HTR-8/SVneo (cell line): ENCODE measurements at regions not wholly inside any gene's neighbourhood (a gene's known extent, or its start where the extent isn't known, plus 50 kb on each side); places are given as distances from the start of the nearest gene placed in this dataset.
"Not testable (repeated sequence)": the region's sequence is repeated elsewhere in the genome, so short reads cannot be mapped to it uniquely, and the experiment has no call there.

Source experiments
- DNase-seq: peaks from one replicate; pipeline ENCODE4 v3.0.0; 2011; ENCODE audit warnings: low spot score, mixed read lengths; ENCODE audit not compliant: insufficient read length
- FAIRE-seq: peaks from 2 replicates; lab custom pipeline; 2011; peaks lifted over from hg19 to GRCh38; lab: Jason Lieb, UNC

- FAIRE-seq = no peak
- DNase-seq = no peak
Measured at GRCh38 chr6:77095936-77096627, 367.2 kb downstream of the HTR1B start.

DNA sequence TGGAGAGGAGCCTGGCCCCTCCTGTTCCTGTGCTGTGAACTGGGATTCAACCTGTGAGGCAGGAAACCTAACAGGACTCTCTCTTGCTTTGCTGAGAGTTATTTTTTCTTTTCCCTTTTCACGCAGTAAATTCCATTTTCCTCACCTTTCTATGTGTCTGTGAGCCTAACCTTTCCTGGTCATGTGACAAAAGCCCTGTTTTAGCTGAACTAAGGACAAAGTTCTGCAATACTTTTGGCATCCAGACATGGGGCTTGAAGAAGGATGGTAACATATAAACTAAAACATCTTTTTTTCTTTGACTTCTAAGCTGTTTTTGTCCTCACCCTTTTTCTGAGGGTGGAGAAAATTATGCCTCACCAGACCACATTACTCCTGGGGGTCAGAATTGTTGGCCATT, 368.5 kb downstream of the HTR1B start:
- DNase-seq = no peak

GRCh38 chr6:77092971-77093370, 370.3 kb downstream of the HTR1B start:
- FAIRE-seq (peak; percentile 57), DNase-seq (no peak)

More for the DNA sequence above, 368.5 kb downstream of the HTR1B start:
- no peak for FAIRE-seq

DNA sequence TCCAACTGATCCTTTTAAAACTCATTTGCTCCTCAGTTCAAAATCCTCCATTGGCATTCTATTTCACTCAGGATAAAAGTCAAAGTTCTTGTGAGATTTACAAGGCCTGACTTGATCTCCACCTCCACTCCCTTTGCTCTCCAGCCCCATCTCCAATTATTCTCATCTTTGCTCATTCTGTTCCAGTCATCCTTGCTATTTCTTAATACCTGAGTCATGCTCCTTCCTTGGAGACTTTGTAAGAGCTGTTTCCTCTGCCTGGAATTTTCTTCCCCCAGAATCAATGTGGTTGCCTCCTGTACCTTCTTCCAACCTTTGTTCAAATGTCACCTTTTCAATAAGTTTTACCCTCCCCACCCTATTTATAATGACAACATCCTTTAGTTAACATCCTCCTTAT, 373.5 kb downstream of the HTR1B start:
- no peak for FAIRE-seq
- DNase-seq = no peak

DNA sequence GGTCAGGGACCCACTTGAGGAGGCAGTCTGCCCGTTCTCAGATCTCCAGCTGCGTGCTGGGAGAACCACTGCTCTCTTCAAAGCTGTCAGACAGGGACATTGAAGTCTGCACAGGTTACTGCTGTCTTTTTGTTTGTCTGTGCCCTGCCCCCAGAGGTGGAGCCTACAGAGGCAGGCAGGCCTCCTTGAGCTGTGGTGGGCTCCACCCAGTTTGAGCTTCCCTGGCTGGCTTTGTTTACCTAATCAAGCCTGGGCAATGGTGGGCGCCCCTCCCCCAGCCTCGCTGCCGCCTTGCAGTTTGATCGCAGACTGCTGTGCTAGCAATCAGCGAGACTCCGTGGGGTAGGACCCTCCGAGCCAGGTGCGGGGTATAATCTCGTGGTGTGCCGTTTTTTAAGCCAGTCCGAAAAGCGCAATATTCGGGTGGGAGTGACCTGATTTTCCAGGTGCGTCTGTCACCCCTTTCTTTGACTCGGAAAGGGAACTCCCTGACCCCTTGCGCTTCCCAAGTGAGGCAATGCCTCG, 375.4 kb downstream of the HTR1B start:
- DNase-seq, FAIRE-seq: not testable (repeated sequence)

- FAIRE-seq = no peak
- DNase-seq = no peak
Measured at GRCh38 chr6:77074037-77074713, 389.1 kb downstream of the HTR1B start.

GRCh38 chr6:77073410-77073760, 389.9 kb downstream of the HTR1B start:
- DNase-seq (no peak), FAIRE-seq (no peak)

GRCh38 chr6:77072694-77073409, 390.4 kb downstream of the HTR1B start:
- DNase-seq (no peak), FAIRE-seq (no peak)

- FAIRE-seq (no peak), DNase-seq (no peak)
Measured at GRCh38 chr6:77063494-77063893, 399.8 kb downstream of the HTR1B start.

GRCh38 chr6:77055711-77056110, 407.6 kb downstream of the HTR1B start:
- DNase-seq (no peak), FAIRE-seq (no peak)

- no peak for FAIRE-seq
- DNase-seq = no peak
Measured at GRCh38 chr6:77040568-77041195, 422.6 kb downstream of the HTR1B start.

- no peak for FAIRE-seq
- DNase-seq = no peak
Measured at GRCh38 chr6:77038807-77039206, 424.5 kb downstream of the HTR1B start.

- FAIRE-seq (no peak), DNase-seq (no peak)
Measured at GRCh38 chr6:77037439-77037838, 425.9 kb downstream of the HTR1B start.

- no peak for FAIRE-seq
- DNase-seq = no peak
Measured at GRCh38 chr6:77036400-77036799, 426.9 kb downstream of the HTR1B start.

DNA sequence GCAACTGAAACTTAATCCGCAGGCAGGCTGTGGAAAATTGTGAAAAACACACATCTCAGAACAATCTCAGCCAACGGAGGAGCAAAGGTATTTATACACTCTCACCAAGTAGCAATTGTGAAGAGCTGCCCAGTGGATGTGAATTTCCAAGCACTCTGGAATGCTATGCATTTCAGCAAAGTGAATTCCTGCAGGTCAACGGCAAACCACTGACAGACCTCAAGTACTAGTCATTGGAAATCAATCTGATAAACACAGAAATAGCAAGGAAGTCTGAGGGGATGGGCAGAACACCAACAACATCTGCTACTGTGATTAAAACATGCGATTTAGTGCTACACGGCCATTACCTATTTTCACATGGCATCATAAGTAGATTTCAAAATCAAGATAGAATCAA, 429.1 kb downstream of the HTR1B start:
- DNase-seq = peak; percentile 62
- peak; percentile 86 for FAIRE-seq

DNA sequence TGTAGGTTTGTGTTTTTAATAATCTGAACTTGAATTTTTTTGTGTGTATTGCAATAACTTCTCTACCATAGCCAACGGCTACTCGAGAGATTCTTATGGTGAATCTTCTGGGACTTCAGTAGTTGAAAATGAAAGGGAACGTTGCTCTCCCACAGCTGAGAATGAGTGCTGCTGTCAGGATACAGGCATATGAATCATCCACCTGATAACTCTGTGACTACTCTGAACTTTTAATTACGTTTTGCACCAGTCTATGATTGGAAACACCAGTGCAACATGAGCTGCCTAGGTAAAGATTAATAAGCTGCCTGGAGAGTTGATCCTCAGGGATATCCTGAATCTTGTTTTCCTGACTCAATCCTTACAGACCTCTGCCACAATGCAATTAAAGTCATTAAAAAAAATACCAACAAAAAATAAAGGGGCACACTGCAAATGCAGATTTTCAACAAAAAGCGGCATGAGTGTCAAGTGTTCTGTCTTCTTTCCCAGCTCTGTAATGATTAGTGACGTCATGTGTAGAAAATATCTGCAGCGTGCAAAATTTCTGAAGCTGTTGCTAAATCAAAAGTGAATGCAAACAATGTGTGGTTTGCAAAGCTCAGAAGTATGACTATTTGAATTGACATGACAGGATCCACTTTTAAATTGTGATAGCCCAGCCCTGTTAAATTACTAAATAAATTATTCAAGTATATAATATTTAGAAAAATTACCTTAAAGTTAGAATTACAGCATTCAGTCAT, 432.2 kb downstream of the HTR1B start:
- no peak for DNase-seq
- no peak for FAIRE-seq

- FAIRE-seq = no peak
- no peak for DNase-seq
Measured at GRCh38 chr6:77026341-77026740, 436.9 kb downstream of the HTR1B start.

GRCh38 chr6:77025736-77026223, 437.5 kb downstream of the HTR1B start:
- DNase-seq = no peak
- no peak for FAIRE-seq

GRCh38 chr6:77021778-77022177, 441.5 kb downstream of the HTR1B start:
- DNase-seq (no peak), FAIRE-seq (no peak)

- DNase-seq (no peak), FAIRE-seq (no peak)
Measured at GRCh38 chr6:77021232-77021631, 442.1 kb downstream of the HTR1B start.
